GM12874 (cell line): ENCODE measurements at regions not wholly inside any gene's neighbourhood (a gene's known extent, or its start where the extent isn't known, plus 50 kb on each side); places are given as distances from the start of the nearest gene placed in this dataset.

Experiments
- CTCF ChIP-seq: IDR thresholded peaks from 2 replicates; pipeline ENCODE4 v1.5.1; 2011; ENCODE audit warnings: low read depth, mild to moderate bottlenecking, control low read depth, low read length, moderate library complexity; ENCODE audit not compliant: insufficient read depth

GRCh38 chr3:21056293-21056692, 694.7 kb downstream of the ZNF385D start:
- TF ChIP-seq CTCF: no peak

GRCh38 chr3:21055015-21055414, 696.0 kb downstream of the ZNF385D start:
- TF ChIP-seq CTCF: no peak

- no peak for TF ChIP-seq CTCF
These were observed 696.9 kb downstream of the ZNF385D start for GRCh38 chr3:21054064-21054463.

- no peak for TF ChIP-seq CTCF
These were observed 701.5 kb downstream of the ZNF385D start for GRCh38 chr3:21049334-21050062.

GRCh38 chr3:21043139-21043538, 707.9 kb downstream of the ZNF385D start:
- TF ChIP-seq CTCF: no peak

GRCh38 chr3:21042184-21042583, 708.8 kb downstream of the ZNF385D start:
- no peak for TF ChIP-seq CTCF

GRCh38 chr3:21041621-21042020, 709.4 kb downstream of the ZNF385D start:
- TF ChIP-seq CTCF: no peak
